PC-9 (cell line): ENCODE measurements at regions not wholly inside any gene's neighbourhood (a gene's known extent, or its start where the extent isn't known, plus 50 kb on each side); places are given as distances from the start of the nearest gene placed in this dataset.

Experiments used
- BruUV-seq: library from RNA; stranded (reverse); fragments of 400-500 nt; replicated peaks from 2 replicates; lab custom pipeline; 2021; lab: Mats Ljungman, UMichigan
- CTCF ChIA-PET: fragments of 300-600 bp; sonication (Branson Sonifier 250); formaldehyde crosslinking; loops from one replicate; lab custom pipeline; 2022; ENCODE audit warnings: antibody characterized with exemption; lab: Charles Lee
- POLR2A ChIA-PET: fragments of 300-600 bp; sonication (Branson Sonifier 250); formaldehyde crosslinking; loops from one replicate; lab custom pipeline; 2022; ENCODE audit warnings: antibody characterized with exemption; ENCODE audit not compliant: unreplicated experiment; lab: Charles Lee
- DNase-seq, 2 experiments: peaks; one replicate each; pipeline versions ENCODE4 v3.0.0 to v3.0.0-alpha.2; 2015 to 2022; ENCODE audit warnings: mixed read lengths in 1 of 2
- H2AFZ ChIP-seq: fragments of 200-600 bp; sonication (generic); 2 replicates; pipeline ENCODE4 v1.8.1; 2017; ENCODE audit warnings: antibody characterized with exemption
- H3F3A ChIP-seq: fragments of 200-600 bp; sonication (generic); 2 replicates; pipeline ENCODE4 v1.8.1; 2017; ENCODE audit warnings: antibody characterized with exemption, mild to moderate bottlenecking, low read depth; ENCODE audit not compliant: insufficient read depth
- H3K27ac ChIP-seq: fragments of 200-600 bp; sonication (generic); 2 replicates; pipeline ENCODE4 v1.6.1; 2016; ENCODE audit warnings: mixed run types
- H3K27me3 ChIP-seq: fragments of 200-600 bp; sonication (generic); 2 replicates; pipeline ENCODE4 v1.6.1; 2016; ENCODE audit warnings: low read depth, mixed run types; ENCODE audit not compliant: insufficient read depth
- H3K36me3 ChIP-seq: fragments of 200-600 bp; sonication (generic); 2 replicates; pipeline ENCODE4 v1.6.1; 2016; ENCODE audit warnings: low read depth, mixed run types
- H3K4me1 ChIP-seq: fragments of 200-600 bp; sonication (generic); replicated peaks from 2 replicates; pipeline ENCODE4 v1.6.1; 2016; ENCODE audit warnings: mixed run types; ENCODE audit not compliant: insufficient read depth
- H3K4me2 ChIP-seq: fragments of 200-600 bp; sonication (generic); 2 replicates; pipeline ENCODE4 v1.6.1; 2017; ENCODE audit warnings: mixed run types
- H3K4me3 ChIP-seq: fragments of 200-600 bp; sonication (generic); 2 replicates; pipeline ENCODE4 v1.6.1; 2016; ENCODE audit warnings: mixed run types
- H3K79me2 ChIP-seq: fragments of 200-600 bp; sonication (generic); 2 replicates; pipeline ENCODE4 v1.6.1; 2017; ENCODE audit warnings: low read depth, mixed run types
- H3K9me2 ChIP-seq: fragments of 200-600 bp; sonication (generic); 2 replicates; pipeline ENCODE4 v1.8.1; 2017; ENCODE audit warnings: mild to moderate bottlenecking; ENCODE audit not compliant: insufficient read depth
- H3K9me3 ChIP-seq: fragments of 200-600 bp; sonication (generic); 2 replicates; pipeline ENCODE4 v1.8.1; 2016; ENCODE audit warnings: low read depth; ENCODE audit not compliant: insufficient read depth
- H4K20me1 ChIP-seq: fragments of 200-600 bp; sonication (generic); 2 replicates; pipeline ENCODE4 v1.8.1; 2017; ENCODE audit not compliant: insufficient read depth
- EZH2 ChIP-seq: fragments of 200-600 bp; sonication (generic); IDR thresholded peaks from 2 replicates; pipeline ENCODE4 v1.8.0; 2017; ENCODE audit warnings: antibody characterized with exemption, low read depth
- intact Hi-C: fragments of 100-400 bp; cut with micrococcal nuclease; formaldehyde crosslinking; loops from one replicate; pipeline ENCODE4 v1.10.0; 2022; ENCODE audit not compliant: unreplicated experiment
- TF ChIP-seq, protein P1 (sequence below): fragments of 200-600 bp; sonication (generic); conservative IDR thresholded peaks from 2 replicates; pipeline ENCODE4 v1.6.1; 2017; ENCODE audit warnings: mixed run types, antibody characterized with exemption, mild to moderate bottlenecking, moderate library complexity

DNA sequence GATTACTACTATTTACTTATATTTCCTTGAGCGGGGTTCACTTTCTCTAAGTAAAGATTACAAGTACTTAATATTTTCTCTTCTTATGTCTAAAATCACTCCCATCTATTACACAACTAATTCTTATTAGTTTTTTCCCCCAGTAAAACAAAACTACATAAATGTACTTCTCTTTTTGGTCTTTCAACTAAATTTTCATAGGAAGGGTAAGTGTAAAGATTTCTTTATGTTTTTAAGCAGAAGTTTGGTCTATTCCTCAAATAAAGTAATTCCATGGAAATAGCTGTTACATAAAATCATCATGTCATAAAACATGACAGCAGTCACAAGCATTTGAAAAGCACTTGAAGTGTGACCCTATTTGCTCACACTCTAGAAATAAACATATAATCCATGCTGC lies 249.0 kb downstream of the ZEB2 start:
- intact Hi-C loops: no loop called here
- CTCF ChIA-PET: no interaction called here
- DNase-seq: no peak
- BruUV-seq: no TSS peak
- Histone ChIP-seq H3K36me3 (no peaks in the 10 kb centered on the region), H3K4me2 (no peak overlapping the region), H3K9me3 (no peaks in the 10 kb centered on the region), H3K79me2 (no peaks in the 10 kb centered on the region), H2AFZ (no peak overlapping the region), H4K20me1 (no peaks in the 10 kb centered on the region), H3K9me2 (no peaks in the 10 kb centered on the region), H3K27ac (no peak overlapping the region), H3K27me3 (no peaks in the 10 kb centered on the region), H3F3A (no peaks in the 10 kb centered on the region), H3K4me1 (no peaks in the 10 kb centered on the region), H3K4me3 (no peak overlapping the region)
- no peak for TF ChIP-seq EZH2
- TF ChIP-seq, protein P1, sequence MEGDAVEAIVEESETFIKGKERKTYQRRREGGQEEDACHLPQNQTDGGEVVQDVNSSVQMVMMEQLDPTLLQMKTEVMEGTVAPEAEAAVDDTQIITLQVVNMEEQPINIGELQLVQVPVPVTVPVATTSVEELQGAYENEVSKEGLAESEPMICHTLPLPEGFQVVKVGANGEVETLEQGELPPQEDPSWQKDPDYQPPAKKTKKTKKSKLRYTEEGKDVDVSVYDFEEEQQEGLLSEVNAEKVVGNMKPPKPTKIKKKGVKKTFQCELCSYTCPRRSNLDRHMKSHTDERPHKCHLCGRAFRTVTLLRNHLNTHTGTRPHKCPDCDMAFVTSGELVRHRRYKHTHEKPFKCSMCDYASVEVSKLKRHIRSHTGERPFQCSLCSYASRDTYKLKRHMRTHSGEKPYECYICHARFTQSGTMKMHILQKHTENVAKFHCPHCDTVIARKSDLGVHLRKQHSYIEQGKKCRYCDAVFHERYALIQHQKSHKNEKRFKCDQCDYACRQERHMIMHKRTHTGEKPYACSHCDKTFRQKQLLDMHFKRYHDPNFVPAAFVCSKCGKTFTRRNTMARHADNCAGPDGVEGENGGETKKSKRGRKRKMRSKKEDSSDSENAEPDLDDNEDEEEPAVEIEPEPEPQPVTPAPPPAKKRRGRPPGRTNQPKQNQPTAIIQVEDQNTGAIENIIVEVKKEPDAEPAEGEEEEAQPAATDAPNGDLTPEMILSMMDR: no peak
- POLR2A ChIA-PET: no interaction called here

DNA sequence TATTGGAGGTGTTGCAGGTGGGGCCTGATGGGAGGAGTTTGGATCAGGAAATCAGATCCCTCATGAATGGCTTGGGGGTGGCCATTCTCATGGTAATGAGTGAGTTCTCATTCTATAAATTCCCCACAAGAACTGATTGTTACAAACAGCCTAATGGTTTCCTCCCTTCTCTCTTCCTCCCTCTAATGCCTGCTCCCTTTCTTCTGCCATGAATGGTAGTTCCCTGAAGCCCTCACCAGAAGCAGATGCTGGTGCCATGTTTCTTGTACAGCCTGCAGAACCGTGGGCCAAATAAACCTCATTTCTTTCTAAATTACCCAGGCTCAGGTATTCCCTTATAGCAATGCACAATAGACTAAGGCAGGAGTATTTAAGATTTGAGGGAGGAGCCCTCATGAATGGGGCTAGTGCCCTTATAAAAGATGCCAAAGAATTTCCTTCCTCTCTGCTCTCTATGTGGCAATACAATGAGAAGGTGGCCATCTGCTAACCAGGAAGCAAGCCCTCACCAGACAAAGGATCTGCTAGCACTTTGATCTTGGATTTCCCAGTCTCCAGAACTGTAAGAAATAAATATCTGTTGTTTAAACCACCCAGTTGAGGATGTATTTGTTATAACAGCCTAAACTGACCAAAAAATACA lies 251.8 kb downstream of the ZEB2 start:
- H3K4me2 ChIP-seq: no peak overlapping the region
- H3K27ac ChIP-seq: no peak overlapping the region
- DNase-seq: no peak
- no peaks in the 10 kb centered on the region for H3K27me3 ChIP-seq
- H3K4me1 ChIP-seq: no peaks in the 10 kb centered on the region
- ChIA-PET CTCF (no interaction called here), POLR2A (no interaction called here)
- no peaks in the 10 kb centered on the region for H4K20me1 ChIP-seq
- H3K36me3 ChIP-seq: no peaks in the 10 kb centered on the region
- H2AFZ ChIP-seq: no peak overlapping the region
- no peaks in the 10 kb centered on the region for H3K9me2 ChIP-seq
- H3K4me3 ChIP-seq: no peak overlapping the region
- no peaks in the 10 kb centered on the region for H3F3A ChIP-seq
- intact Hi-C loops: no loop called here
- H3K79me2 ChIP-seq: no peaks in the 10 kb centered on the region
- BruUV-seq: no TSS peak
- H3K9me3 ChIP-seq: no peaks in the 10 kb centered on the region
- TF ChIP-seq, protein P1: no peak
- TF ChIP-seq EZH2: no peak

DNA sequence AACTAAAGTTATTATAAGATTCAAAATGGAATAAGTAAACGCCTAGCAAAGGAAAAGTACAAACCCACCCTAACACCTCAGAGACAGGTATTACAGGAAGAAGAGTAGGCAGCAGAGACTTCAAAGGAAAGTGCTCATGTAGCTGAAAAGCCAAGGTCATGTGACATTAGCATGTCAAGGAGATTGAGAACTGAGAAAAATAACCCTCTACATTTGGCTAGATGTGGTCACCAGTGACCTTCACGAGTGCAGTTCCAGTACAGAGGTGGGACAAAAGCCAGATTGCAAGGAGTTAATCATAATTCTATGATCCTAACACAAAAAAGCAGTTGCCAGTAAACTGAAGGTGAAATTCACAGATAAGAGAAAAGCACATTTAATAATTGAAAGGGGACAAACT lies 252.7 kb downstream of the ZEB2 start:
- Histone ChIP-seq H3K36me3 (no peaks in the 10 kb centered on the region), H3F3A (no peaks in the 10 kb centered on the region), H3K27me3 (no peaks in the 10 kb centered on the region), H3K27ac (no peak overlapping the region), H3K9me3 (no peaks in the 10 kb centered on the region), H2AFZ (no peak overlapping the region), H4K20me1 (no peaks in the 10 kb centered on the region), H3K4me3 (no peak overlapping the region), H3K9me2 (no peaks in the 10 kb centered on the region), H3K79me2 (no peaks in the 10 kb centered on the region), H3K4me1 (no peaks in the 10 kb centered on the region), H3K4me2 (no peak overlapping the region)
- no TSS peak for BruUV-seq
- TF ChIP-seq, protein P1: no peak
- TF ChIP-seq EZH2: no peak
- ChIA-PET POLR2A (no interaction called here), CTCF (no interaction called here)
- no peak for DNase-seq
- intact Hi-C loops: no loop called here
